HG03039 (cell line): ENCODE measurements at regions not wholly inside any gene's neighbourhood (a gene's known extent, or its start where the extent isn't known, plus 50 kb on each side); places are given as distances from the start of the nearest gene placed in this dataset.

Source experiments
- ATAC-seq: cut with Tn5 transposase; IDR thresholded peaks from one replicate; pipeline ENCODE4 v1.9.1; 2021; ENCODE audit warnings: mild to moderate bottlenecking, moderate library complexity; ENCODE audit not compliant: unreplicated experiment

DNA sequence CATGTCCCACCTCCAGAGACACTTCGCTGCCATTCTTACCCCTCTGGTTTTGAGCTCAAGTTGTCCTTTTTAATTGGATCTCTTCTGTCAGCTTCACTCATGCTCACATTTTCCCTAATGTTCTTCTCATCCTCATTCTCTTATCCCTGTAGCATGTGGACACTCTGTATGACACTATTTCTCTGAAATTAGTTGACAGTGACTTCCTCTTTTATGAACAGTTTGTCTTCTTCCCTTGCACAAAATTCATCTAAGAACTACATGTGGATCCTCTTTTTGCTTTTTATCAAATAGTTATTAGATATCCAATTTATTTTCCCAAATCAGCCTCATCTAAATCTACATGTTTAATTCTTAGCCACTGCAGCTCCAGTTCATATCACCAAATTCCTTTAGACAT lies 676.2 kb downstream of the MAT2B start:
- ATAC-seq = no peak

DNA sequence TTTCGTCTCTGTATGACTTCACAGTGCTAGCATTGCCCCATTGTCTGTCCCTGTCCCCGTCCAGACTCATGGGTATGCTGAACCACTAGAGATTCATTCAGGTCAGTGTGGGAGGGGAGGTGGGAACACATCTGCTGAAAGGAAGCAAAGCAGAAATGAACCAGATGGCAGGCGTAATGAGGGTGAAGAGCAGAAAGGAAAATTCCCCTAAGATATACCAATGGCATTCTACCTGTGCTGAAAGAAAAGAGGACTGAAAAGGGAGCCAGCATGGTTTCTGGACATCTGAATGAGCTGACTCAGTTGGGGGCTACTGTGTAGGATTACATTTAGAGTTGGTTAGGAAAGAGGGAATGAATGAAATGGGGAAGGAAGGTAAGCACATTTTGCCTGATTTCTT lies 678.7 kb downstream of the MAT2B start:
- ATAC-seq = no peak

DNA sequence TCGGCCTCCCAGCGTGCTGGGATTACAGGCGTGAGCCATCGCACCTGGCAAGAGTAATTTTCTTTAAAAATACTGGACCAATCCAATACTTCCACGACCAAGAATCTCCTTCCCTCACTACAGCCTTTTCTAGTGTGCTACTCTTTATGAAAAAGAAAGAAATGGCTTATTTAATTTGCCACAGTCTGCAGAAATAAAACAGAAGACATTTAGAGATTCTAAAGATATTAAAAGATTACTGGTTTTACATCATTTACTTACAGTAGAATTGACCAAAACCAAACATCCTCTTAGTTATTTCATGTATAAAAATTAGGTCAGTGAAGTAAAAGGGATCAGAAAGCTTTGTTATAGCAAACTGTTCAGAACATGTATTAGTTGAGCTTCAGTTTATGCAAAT lies 679.6 kb downstream of the MAT2B start:
- no peak for ATAC-seq

DNA sequence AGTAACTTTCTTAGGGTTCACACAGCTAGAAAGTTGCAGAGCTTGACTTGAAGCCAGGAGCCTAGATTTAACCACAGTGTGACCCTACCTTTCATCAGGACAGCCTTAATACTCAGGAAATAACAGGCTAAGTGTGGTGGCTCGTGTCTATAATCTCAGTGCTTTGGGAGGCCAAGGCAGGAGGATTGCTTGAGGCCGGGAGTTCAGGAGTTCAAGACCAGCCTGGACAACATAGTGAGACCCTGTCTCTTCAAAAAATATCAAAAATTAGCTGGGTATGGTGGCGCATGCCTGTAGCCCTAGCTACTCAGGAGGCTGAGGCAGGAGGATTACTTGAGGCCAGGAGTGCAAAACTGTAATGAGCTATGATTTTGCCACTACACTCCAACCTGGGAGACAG lies 681.1 kb downstream of the MAT2B start:
- ATAC-seq = no peak

DNA sequence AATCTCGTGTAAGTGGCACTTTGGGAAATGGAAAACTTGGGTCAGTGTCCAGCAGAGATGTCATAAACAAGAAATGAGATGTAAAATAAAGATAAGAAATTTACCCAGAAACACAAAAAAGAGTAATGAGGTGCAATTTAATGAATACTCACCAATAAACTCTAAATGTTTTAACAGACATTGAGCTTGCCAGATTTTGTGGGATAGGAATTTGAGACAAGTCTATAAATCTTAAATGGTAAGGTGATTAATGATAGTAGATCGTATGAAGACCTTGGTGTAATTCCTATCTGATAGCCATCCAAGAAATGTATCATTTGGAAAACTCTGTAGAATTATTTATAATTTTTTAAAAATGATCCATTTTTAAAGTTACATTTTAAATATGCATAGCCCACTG lies 682.4 kb downstream of the MAT2B start:
- ATAC-seq = no peak

DNA sequence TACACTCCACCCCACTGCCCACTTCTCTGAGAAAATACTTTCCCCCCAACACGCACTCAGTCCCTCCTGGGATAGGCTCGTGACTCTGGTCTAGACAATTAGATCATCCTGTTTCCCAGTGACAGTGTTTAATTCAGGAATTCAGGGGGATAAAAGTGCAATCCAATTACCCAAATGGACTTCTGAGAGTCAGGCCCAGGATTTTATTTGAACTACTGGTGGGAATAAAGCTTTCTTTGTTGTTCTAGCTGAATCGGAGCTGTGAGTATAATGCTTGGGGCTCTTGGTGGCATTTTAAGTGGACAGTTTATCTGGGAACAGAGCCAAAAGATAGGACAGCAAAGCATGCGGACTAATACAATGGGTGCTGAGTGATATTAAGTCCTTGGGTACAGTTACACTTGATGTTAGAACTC lies 683.3 kb downstream of the MAT2B start:
- ATAC-seq = no peak

DNA sequence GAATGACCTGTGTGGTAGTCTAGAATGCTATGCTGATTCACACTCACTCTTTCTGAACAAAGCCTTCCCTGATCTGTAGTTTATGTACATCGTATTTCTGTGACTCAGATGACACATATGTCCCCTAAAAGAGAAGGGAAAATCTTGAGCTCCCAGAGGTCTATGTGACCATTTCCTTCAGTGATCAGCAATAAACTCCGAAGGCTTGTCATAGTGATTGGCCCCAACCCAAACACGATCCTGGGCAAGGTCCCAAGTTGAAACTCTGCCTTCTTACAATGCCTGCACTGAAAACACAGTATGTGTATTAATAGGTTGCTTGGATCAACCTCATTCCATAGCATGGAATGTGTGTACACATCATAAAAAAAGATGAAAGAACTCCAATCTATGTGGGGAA lies 685.8 kb downstream of the MAT2B start:
- ATAC-seq = no peak

DNA sequence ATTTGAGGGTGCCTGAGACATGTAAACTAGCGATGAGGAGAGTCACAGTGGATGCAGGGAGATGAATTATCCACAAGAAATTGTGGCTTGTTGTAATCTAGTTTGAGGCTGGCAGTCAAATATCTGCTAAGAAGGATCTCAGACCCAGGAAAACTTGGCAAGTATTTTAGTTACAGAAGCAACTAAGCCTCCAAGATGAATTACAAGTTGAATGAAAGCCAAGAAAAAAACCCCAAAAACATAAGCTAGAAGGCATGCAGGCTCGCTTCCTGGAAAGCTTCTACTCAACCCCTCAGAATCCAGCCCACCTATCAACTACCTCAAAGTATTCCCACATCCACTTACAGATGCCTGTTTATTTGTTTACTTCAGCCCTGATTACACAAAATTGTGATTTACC lies 696.9 kb downstream of the MAT2B start:
- ATAC-seq = no peak

DNA sequence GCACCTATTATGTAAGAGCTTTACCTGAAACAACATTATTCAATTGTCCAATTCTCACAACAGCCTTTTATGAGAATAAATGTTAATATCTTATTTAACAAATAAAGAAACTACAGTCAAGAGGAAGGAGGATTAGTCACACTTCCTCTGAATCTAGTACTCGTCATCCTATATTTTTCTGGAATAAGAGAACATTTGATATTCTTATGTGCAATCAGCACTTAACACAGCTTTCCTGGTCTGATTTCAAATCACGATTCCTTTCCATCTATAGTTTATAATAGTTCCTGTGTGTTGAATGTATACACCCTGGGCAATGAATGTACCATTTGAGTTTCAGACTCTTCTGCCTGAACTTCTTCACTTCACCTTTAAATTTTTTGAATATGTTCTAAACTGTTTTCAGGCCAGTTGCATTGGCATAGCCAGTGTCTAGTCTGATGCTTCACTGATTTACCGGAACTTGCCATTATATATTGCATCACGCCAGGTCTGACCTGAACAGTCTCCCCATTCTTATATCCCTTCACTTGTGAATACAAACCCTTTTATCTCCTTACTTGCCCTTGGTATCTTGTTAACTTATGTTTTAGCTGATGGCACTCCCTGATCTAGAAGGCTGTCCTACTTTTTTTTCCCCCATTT lies 698.3 kb downstream of the MAT2B start:
- no peak for ATAC-seq

DNA sequence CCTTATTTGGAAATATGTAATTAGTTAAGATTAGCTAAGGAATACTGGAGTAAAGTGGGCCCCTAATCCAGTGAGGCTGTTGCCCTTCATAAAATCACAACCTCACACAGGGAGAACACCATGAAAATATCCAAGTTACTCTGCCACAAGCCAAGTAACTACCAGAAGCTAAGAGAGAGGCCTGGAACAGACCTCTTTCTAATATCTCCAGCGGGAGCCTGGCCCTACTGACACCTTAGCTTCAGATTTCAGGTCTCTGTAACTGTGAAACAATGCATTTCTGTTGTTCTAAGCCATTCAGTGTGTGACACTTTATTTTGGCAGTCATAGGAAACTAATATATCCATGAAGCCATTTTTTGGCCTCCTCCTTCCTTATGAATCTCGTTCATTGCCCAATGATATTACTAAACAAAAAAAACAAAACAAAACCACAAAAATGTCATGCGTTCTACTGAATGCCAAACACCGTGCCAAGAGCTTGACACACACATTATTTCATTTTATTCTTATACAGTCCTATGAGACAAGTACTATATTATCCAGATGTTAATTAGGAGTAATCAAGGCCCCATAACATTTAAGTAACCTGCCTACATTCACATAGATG lies 699.0 kb downstream of the MAT2B start:
- ATAC-seq = no peak

DNA sequence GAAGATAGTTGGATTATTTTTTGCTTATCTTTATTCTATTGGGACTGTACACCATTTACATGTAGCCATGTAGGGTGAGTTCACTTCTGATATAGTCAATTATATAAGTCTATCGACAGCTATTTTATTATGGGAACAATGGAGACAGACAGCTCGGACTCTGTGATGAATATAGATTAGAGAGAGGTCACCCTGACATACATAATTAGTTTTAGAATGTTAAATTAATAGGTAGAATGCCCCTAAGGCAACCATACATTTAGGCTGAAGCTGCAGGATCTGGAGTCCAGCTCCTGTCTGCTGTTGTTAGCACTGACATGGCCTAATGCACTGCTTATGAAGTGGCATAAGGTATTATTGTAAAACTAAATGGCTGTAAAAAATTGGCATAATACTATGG lies 700.8 kb downstream of the MAT2B start:
- ATAC-seq = no peak

DNA sequence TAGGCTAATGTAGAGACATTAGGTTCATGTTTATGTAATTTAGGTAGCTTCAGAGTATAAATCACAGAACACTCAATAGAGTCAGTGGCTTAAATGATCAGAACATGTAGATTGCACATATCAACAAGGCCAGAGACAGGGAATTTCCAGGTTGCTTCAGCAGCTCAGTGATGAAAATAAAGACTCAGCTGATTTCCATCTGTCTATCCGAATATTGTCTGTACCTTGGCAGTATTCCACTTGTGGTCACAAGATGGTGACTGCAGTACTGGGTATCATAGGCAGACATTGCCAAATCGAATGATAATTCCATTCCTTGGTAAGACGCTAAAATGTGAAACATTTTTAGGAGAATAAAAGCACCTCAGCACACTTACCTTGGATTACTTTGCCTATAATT lies 702.2 kb downstream of the MAT2B start:
- no peak for ATAC-seq

DNA sequence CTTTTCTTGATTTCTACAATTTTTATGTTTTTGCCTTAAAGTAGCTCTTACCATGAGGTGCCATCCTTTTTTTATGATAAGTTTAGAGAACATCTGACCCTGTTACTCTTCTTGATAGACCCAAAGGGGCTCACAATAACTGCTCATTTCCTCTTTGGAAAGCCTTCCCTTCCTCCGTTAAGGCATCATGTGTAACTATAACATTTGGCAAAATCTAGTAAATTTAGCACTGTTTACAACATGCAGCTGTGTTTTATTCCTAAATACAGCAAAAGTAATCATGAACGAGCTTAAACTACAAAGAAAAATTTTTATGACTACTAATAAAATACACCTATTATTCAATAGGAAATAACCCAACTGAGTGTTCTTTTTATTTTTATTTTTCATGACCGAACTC lies 705.1 kb downstream of the MAT2B start:
- ATAC-seq = no peak

DNA sequence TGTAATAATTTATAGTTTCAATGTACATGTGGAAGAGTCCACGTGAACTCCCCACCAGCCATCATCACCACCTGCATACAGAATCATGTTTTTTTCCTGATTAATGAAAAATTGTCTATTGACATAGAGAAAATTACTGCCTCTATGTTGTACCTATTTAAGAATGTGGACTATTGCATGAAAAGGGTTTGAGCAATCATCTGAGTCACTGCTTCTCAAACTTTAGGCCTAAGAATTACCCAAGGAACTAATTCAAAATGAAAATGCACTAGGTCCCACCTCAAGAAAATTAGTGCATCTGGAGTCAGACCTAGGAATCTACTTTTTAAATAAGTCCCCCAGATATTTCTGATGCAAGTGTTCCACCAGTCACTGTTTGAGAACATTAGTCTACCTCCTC lies 709.3 kb downstream of the MAT2B start:
- ATAC-seq = no peak

DNA sequence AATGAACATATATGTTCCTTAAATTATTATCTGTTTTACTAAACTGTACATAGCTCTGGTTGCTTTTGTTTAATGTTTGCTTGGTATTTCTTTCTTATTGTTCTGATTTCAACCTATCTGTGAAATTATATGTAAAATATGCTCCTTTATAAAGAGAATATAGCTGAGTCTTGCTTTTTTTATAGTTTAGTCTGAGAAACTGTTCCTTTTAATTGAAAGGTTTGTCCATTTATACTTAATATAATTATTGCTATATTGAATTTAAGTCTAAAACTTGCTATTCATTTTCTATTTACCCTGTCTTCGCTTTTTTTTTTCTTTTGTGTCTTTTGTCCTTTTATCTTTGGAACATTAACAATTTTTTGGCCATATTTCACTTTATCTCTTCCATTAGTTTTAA lies 712.0 kb downstream of the MAT2B start:
- ATAC-seq = no peak

DNA sequence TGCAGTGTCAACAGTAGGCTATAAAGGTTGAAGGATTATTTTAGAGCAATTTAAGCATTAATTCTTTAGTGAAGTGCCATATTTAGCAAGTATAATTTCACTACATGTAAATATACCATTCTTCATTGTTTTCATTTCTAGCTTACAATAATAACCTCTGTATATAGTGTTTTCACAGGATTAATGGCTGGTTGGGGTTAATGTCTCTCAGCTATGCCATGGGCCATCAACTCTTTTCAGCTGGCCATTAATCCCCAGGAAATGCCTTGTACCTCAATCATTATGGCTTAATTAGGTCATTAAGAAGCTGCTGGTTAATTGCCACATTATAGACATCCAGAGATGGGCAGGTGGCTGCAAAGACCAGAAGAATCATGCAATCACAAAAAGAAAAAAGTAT lies 715.1 kb downstream of the MAT2B start:
- no peak for ATAC-seq

DNA sequence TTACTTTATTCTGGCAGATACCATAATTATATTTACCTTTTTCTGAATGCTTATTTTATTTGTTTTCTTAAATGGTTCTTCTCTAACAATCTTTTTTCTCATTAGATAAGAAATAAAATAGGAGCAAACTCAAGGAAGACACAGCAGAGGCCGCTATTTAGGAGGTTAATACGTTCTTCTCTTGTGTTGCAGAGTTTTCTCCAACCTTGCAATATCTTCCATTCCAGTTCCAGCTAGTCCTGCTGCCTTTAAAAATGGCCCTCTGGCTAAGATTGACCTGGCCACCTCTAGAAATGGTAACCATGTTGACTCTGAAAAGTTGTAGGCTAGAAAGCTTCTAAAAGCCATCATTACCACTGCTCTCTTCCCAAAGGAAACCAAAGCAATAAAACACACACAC lies 718.8 kb downstream of the MAT2B start:
- ATAC-seq = no peak

DNA sequence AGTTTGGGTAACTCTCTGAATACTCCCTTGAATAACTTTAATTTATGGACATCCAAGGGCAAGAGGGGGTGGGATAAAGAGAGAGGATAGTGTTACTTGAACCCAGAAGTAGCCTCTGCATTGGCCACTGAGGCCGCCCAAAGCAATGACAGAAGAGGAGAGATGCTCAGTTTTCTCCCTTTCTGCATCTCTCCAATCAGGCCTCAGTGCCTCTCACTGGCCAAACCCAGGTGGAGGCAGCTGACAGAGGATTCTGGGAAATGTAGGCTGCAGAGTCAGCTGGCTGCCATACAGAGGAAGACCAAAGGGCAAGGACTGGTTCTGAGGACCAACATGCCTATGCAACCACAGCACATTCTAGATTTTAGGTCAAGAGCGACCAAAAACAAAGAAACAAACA lies 719.4 kb downstream of the MAT2B start:
- no peak for ATAC-seq

DNA sequence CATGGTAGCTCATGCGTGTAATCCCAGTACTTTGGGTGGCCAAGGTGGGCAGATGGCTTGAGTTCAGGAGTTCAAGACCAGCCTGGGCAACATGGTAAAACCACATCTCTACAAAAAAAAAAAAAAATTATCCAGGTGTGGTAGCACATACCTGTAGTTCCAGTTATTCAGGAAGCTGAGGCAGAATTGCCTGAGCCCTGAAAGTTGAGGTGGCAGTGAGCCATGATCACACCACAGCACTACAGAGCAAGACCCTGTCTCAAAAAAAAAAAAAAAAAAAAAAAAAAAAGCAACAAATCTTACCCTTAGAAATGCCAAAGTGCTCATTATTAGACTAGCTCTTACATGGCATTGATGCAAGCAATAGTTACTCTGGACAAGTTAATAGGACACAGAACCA lies 724.9 kb downstream of the MAT2B start:
- no peak for ATAC-seq

DNA sequence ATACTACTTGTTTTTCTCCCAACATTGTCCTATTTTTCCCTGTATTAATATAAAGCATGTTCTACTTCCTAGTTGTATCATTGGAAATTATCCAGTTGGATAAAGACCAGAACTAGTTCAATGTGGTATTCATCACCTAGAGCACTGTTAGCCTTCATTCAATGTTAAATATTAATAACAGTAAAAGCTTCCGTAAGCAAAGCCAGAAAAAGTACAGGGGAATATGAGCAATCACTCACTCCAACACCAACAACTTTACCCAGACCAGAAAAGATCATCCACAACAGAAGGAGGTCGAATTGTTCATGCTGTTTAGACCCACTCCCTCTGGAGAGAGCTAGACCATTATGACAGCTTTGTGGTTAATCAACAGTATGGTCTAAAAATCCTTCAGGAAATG lies 728.4 kb downstream of the MAT2B start:
- ATAC-seq = no peak

DNA sequence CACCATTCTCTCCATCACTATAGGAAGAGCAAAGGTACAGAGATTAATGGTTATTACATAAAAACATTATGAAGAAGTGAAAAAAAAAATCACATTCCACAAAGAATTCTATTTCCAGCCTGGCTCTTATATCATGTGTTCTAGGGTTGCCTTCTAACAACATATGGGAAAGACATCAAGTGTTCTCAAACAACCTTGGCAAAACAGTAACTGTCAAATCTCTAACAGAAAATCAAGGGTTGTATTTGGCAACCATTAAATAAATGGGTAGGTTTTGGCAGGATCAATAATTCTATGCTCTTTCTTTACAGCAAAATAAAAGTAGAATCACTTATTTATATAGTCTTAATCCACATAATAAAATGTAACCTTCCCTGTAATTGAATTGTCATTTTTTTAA lies 728.9 kb downstream of the MAT2B start:
- no peak for ATAC-seq

DNA sequence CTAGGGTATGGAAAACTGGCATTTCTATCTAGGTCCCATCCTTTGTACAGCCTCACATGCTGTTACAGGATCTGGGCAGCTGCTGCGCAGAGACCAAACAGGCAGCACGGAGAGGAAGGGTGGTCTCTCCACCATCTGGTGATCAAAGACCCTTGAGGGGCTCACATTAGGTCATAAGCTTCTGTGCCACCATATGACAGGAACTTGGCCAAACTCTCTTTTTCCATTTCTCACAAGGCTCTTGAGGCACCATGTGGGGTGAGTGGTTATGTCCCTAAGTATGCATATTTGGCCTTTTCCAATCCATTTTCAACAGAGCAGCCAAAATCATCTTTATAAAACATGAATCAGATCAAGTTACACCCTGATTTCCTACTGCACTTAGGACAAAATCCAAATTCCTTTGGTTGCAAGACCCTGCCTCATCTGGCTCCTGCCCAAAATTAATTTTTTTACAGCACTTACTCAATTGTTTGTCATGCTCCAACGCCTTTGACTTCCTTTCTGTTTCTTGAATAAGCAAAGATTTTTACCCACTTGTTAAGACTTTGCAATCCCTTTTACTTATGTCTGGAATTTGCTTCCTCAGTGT lies 730.0 kb downstream of the MAT2B start:
- ATAC-seq = no peak

DNA sequence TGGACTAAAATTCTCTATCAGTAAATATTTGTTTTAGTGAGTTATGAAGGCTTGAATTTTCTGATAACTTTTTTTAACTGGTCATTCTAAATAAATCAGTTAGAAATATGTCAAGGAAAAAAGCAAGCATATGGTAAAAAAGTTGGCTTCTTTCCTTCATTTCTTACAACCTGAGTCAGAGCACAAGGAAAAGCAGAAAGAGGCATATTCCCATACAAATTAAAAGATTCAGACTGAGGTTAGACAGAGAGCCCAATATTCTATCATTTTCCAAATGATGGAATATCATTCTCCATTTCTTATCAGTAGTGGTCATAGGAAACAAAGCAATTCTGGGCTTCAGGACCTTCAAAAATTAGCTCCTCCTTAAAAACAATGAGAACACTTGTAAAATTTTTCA lies 732.1 kb downstream of the MAT2B start:
- ATAC-seq = no peak
